SU-DHL-6 (cell line): ENCODE measurements at regions not wholly inside any gene's neighbourhood (a gene's known extent, or its start where the extent isn't known, plus 50 kb on each side); places are given as distances from the start of the nearest gene placed in this dataset.
"Not testable (repeated sequence)": the region's sequence is repeated elsewhere in the genome, so short reads cannot be mapped to it uniquely, and the experiment has no call there.

Experiments
- CTCF ChIP-seq: fragments of 200-600 bp; sonication (generic); IDR thresholded peaks from one replicate; pipeline ENCODE4 v1.5.1; 2017; ENCODE audit warnings: antibody characterized with exemption, mild to moderate bottlenecking, low read length, moderate library complexity; ENCODE audit not compliant: insufficient read depth, poor library complexity, severe bottlenecking
- EZH2phosphoT487 ChIP-seq: fragments of 200-600 bp; sonication (generic), shearing (Covaris generic); conservative IDR thresholded peaks from 2 replicates; pipeline ENCODE4 v1.6.1; 2018; ENCODE audit warnings: mild to moderate bottlenecking, antibody characterized with exemption, low read length, moderate library complexity, mixed read lengths

GRCh38 chr3:177394231-177395024, 197.1 kb upstream of the TBL1XR1 start:
- TF ChIP-seq EZH2phosphoT487, CTCF: not testable (repeated sequence)
